ENCODE measurements at regions not wholly inside any gene's neighbourhood (a gene's known extent, or its start where the extent isn't known, plus 50 kb on each side); places are given as distances from the start of the nearest gene placed in this dataset.

DNA sequence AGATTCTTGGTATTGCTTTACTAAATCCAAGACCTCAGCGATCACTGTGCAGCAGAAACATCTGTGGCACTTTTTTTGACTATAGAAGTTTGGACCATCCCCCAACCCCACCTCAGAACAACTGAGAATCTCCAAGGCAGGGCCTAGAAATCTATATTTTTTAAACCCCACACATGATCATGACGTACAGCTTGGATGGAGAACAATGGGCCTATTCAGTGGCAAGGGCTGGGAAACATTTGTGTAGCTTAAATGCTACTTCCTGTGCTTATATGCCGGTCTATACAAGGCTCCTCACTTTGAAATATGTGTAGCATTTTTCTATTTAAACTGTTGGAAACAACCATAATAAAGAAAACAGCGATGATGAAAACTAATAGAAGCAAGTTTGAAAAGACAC lies 55.1 kb upstream of the SPRED1 start:
- peak in 1 of 2 donors; percentile 12 for DNase-seq (ENCODE audit: low read depth in 2 of 2)
- TF ChIP-seq, protein P1, sequence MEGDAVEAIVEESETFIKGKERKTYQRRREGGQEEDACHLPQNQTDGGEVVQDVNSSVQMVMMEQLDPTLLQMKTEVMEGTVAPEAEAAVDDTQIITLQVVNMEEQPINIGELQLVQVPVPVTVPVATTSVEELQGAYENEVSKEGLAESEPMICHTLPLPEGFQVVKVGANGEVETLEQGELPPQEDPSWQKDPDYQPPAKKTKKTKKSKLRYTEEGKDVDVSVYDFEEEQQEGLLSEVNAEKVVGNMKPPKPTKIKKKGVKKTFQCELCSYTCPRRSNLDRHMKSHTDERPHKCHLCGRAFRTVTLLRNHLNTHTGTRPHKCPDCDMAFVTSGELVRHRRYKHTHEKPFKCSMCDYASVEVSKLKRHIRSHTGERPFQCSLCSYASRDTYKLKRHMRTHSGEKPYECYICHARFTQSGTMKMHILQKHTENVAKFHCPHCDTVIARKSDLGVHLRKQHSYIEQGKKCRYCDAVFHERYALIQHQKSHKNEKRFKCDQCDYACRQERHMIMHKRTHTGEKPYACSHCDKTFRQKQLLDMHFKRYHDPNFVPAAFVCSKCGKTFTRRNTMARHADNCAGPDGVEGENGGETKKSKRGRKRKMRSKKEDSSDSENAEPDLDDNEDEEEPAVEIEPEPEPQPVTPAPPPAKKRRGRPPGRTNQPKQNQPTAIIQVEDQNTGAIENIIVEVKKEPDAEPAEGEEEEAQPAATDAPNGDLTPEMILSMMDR (IDR thresholded peaks at IDR 0.05; ENCODE audit: low read depth, low read length): no peak
- H3K4me3 ChIP-seq (replicated peaks in 1 of 2; ENCODE audit: low read depth in 2 of 2, low read length in 2 of 2): no peak overlapping the region

DNA sequence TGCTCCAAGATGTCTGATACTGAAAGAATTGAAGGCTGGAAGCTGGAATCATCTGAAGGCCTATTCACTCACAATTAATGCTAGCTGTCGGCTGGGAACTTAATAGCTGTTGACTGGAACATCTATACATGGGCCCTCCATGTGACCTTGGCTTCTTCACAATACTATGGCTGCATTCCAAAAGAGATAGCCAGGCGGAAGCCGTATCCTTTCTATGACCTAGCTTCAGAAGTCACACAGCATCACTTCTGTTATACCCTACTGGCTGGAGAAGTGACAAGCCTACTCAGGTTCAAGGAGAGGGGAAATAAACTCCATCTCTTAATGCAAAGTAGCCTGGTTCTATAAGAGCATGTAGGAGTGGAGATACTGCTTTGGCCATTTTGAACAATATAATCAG lies 50.9 kb upstream of the SPRED1 start:
- TF ChIP-seq, protein P1 (IDR thresholded peaks at IDR 0.05; ENCODE audit: low read depth, low read length): no peak
- H3K4me3 ChIP-seq (replicated peaks in 1 of 2; ENCODE audit: low read depth in 2 of 2, low read length in 2 of 2): no peak overlapping the region
- DNase-seq (ENCODE audit: low read depth in 2 of 2): peak in 1 of 2 donors; percentile 74

DNA sequence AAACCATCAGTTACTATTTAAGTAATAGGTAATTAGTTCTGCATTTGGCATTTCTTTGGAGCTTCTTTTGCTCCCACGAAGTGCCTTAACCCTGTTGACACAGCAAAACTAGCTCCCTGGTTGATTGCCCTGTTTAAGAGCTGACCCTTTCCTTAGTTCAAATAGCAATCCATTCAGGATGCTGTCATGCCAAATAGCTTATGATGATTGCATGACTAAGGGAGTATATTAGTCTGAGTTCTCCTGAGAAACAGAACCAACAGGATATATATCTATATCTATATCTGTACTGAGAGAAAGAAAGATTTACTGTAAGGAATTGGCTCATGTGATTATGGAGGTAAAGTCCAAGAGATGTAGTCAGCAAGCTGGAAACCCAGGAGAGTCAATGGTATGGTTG lies 50.3 kb upstream of the SPRED1 start:
- TF ChIP-seq, protein P1 (IDR thresholded peaks at IDR 0.05; ENCODE audit: low read depth, low read length): no peak
- DNase-seq (ENCODE audit: low read depth in 2 of 2): peak in 1 of 2 donors; percentile 46
- H3K4me3 ChIP-seq (replicated peaks in 1 of 2; ENCODE audit: low read depth in 2 of 2, low read length in 2 of 2): no peak overlapping the region

Measured in cardiac fibroblast (primary cell).